ENCODE measurements at regions not wholly inside any gene's neighbourhood (a gene's known extent, or its start where the extent isn't known, plus 50 kb on each side); places are given as distances from the start of the nearest gene placed in this dataset.

GRCh38 chr22:47629273-47629711, 866.8 kb downstream of the TBC1D22A start:
- no peak for TF ChIP-seq GFI1B (tag by site-specific recombination; IDR thresholded peaks at IDR 0.05)
- no peak for TF ChIP-seq ZBTB20 (tag by site-specific recombination; IDR thresholded peaks at IDR 0.05)
- no peak for TF ChIP-seq REST (tag by site-specific recombination; IDR thresholded peaks at IDR 0.05)
- no peak for TF ChIP-seq CTCF (tag by site-specific recombination; IDR thresholded peaks at IDR 0.05)
- TF ChIP-seq ZNF645 (tag by site-specific recombination; IDR thresholded peaks at IDR 0.05): no peak
- TF ChIP-seq ZNF626 (tag by site-specific recombination; IDR thresholded peaks at IDR 0.05): no peak
